OCI-LY3 (cell line): ENCODE measurements at regions not wholly inside any gene's neighbourhood (a gene's known extent, or its start where the extent isn't known, plus 50 kb on each side); places are given as distances from the start of the nearest gene placed in this dataset.

Experiments used
- H2AFZ ChIP-seq: fragments of 200-600, 300-600 bp; shearing (Covaris generic); 2 replicates; pipeline ENCODE4 v1.6.0; 2014; ENCODE audit warnings: antibody characterized with exemption, low read depth, low read length
- H3K27ac ChIP-seq: fragments of 200-600, 300-600 bp; sonication (generic); 2 replicates; pipeline ENCODE4 v1.5.1; 2014; ENCODE audit warnings: mild to moderate bottlenecking, low read length, moderate library complexity, mixed read lengths
- H3K27me3 ChIP-seq: fragments of 200-600, 300-600 bp; sonication (generic); 2 replicates; pipeline ENCODE4 v1.6.1; 2014; ENCODE audit warnings: low read depth, low read length, mixed read lengths
- H3K36me3 ChIP-seq: fragments of 200-600, 300-600 bp; sonication (generic); replicated peaks from 2 replicates; pipeline ENCODE3; 2014; ENCODE audit warnings: low read depth, low read length, mixed read lengths
- H3K4me1 ChIP-seq: fragments of 300-600, 200-600 bp; sonication (generic); 2 replicates; pipeline ENCODE4 v1.6.1; 2014; ENCODE audit warnings: low read length, mixed read lengths
- H3K4me2 ChIP-seq: fragments of 200-600, 300-600 bp; sonication (generic); 2 replicates; pipeline ENCODE4 v1.6.1; 2014; ENCODE audit warnings: low read length, mixed read lengths
- H3K4me3 ChIP-seq: fragments of 300-600, 200-600 bp; sonication (generic); 2 replicates; pipeline ENCODE4 v1.5.1; 2014; ENCODE audit warnings: antibody characterized with exemption, mild to moderate bottlenecking, low read length, moderate library complexity
- H3K79me2 ChIP-seq: fragments of 300-600, 200-600 bp; shearing (Covaris generic); 2 replicates; pipeline ENCODE4 v1.6.1; 2014; ENCODE audit warnings: mild to moderate bottlenecking, low read length, mixed read lengths
- H3K9ac ChIP-seq: fragments of 300-600, 200-600 bp; shearing (Covaris generic); 2 replicates; pipeline ENCODE4 v1.6.0; 2014; ENCODE audit warnings: mild to moderate bottlenecking, low read length, moderate library complexity
- H3K9me3 ChIP-seq: fragments of 200-600, 300-600 bp; shearing (Covaris generic); 2 replicates; pipeline ENCODE4 v1.6.1; 2014; ENCODE audit warnings: low read length, mixed read lengths; ENCODE audit not compliant: insufficient read depth
- H4K20me1 ChIP-seq: fragments of 200-600, 300-600 bp; sonication (generic); 2 replicates; pipeline ENCODE4 v1.6.1; 2016; ENCODE audit warnings: low read length, mixed read lengths; ENCODE audit not compliant: insufficient read depth
- CTCF ChIP-seq: fragments of 200-600, 300-600 bp; sonication (generic); IDR thresholded peaks from 2 replicates; pipeline ENCODE4 v1.5.1; 2014; ENCODE audit warnings: antibody characterized with exemption, low read length, low read depth
- EZH2phosphoT487 ChIP-seq: fragments of 200-600 bp; shearing (Covaris generic); IDR thresholded peaks from 2 replicates; pipeline ENCODE4 v1.6.1; 2018; ENCODE audit warnings: antibody characterized with exemption, mixed run types, low read depth

- no peak overlapping the region for H3K4me2 ChIP-seq
- no peaks in the 10 kb centered on the region for H3K27me3 ChIP-seq
- no peaks in the 10 kb centered on the region for H3K79me2 ChIP-seq
- H3K9ac ChIP-seq, result no peak overlapping the region
- no peak overlapping the region for H3K4me3 ChIP-seq
- TF ChIP-seq CTCF, result no peak
- no peak for TF ChIP-seq EZH2phosphoT487
- no peaks in the 10 kb centered on the region for H3K9me3 ChIP-seq
- no peaks in the 10 kb centered on the region for H3K36me3 ChIP-seq
- H3K27ac ChIP-seq, result no peak overlapping the region
- H2AFZ ChIP-seq, result no peak overlapping the region
- H3K4me1 ChIP-seq, result no peaks in the 10 kb centered on the region
- no peaks in the 10 kb centered on the region for H4K20me1 ChIP-seq
Observed at GRCh38 chr4:59127743-59128142, 2017.6 kb upstream of the IGFBP7 start.

- H3K4me2 ChIP-seq, result no peak overlapping the region
- H3K4me1 ChIP-seq, result peaks cover 5% of the 10 kb centered on the region; the same call in 1 of the 2 replicates
- TF ChIP-seq CTCF (no peak), EZH2phosphoT487 (no peak)
- H3K4me3 ChIP-seq, result no peak overlapping the region
- H3K27me3 ChIP-seq, result no peaks in the 10 kb centered on the region
- H3K9ac ChIP-seq, result no peak overlapping the region
- H3K27ac ChIP-seq, result no peak overlapping the region
- no peaks in the 10 kb centered on the region for H3K36me3 ChIP-seq
- H3K79me2 ChIP-seq, result no peaks in the 10 kb centered on the region
- no peaks in the 10 kb centered on the region for H3K9me3 ChIP-seq
- H4K20me1 ChIP-seq, result no peaks in the 10 kb centered on the region
- H2AFZ ChIP-seq, result no peak overlapping the region
Observed at GRCh38 chr4:59135248-59135985, 2025.2 kb upstream of the IGFBP7 start.

GRCh38 chr4:59161249-59161648 lies 2038.9 kb upstream of the ADGRL3 start:
- no peaks in the 10 kb centered on the region for H3K36me3 ChIP-seq
- no peak overlapping the region for H2AFZ ChIP-seq
- no peaks in the 10 kb centered on the region for H3K79me2 ChIP-seq
- no peaks in the 10 kb centered on the region for H4K20me1 ChIP-seq
- H3K4me2 ChIP-seq, result no peak overlapping the region
- H3K9ac ChIP-seq, result no peak overlapping the region
- no peak overlapping the region for H3K27ac ChIP-seq
- TF ChIP-seq CTCF (peak; percentile 54), EZH2phosphoT487 (no peak)
- no peak overlapping the region for H3K4me3 ChIP-seq
- H3K9me3 ChIP-seq, result no peaks in the 10 kb centered on the region
- H3K27me3 ChIP-seq, result no peaks in the 10 kb centered on the region
- H3K4me1 ChIP-seq, result peaks cover under 1% of the 10 kb centered on the region; the same call in 1 of the 2 replicates

GRCh38 chr4:59175617-59176016 lies 2024.5 kb upstream of the ADGRL3 start:
- H3K36me3 ChIP-seq, result no peaks in the 10 kb centered on the region
- H3K4me3 ChIP-seq, result no peak overlapping the region
- no peaks in the 10 kb centered on the region for H3K27me3 ChIP-seq
- H3K79me2 ChIP-seq, result no peaks in the 10 kb centered on the region
- no peak overlapping the region for H2AFZ ChIP-seq
- no peak overlapping the region for H3K4me2 ChIP-seq
- no peak for TF ChIP-seq EZH2phosphoT487
- TF ChIP-seq CTCF, result no peak
- H3K9ac ChIP-seq, result no peak overlapping the region
- H3K27ac ChIP-seq, result no peak overlapping the region
- H3K9me3 ChIP-seq, result no peaks in the 10 kb centered on the region
- no peaks in the 10 kb centered on the region for H3K4me1 ChIP-seq
- H4K20me1 ChIP-seq, result no peaks in the 10 kb centered on the region
